Eye (tissue), 1 donor: ENCODE measurements at regions not wholly inside any gene's neighbourhood (a gene's known extent, or its start where the extent isn't known, plus 50 kb on each side); places are given as distances from the start of the nearest gene placed in this dataset.
A peak's percentile ranks its signal among the peaks of the same experiment; 100 is the strongest.
"Not testable (repeated sequence)": the region's sequence is repeated elsewhere in the genome, so short reads cannot be mapped to it uniquely, and the experiment has no call there.

ENCODE experiments used
- DNase-seq: peaks from one replicate; pipeline ENCODE4 v3.0.0-alpha.2; 2015

GRCh38 chr6:140354296-140354695, 979.8 kb upstream of the CITED2 start:
- no peak for DNase-seq

- no peak for DNase-seq
Measured at GRCh38 chr6:140353536-140353935, 979.1 kb upstream of the CITED2 start.

GRCh38 chr6:140346428-140346827, 972.0 kb upstream of the CITED2 start:
- no peak for DNase-seq

- DNase-seq: no peak
Measured at GRCh38 chr6:140345935-140346334, 971.5 kb upstream of the CITED2 start.

GRCh38 chr6:140344142-140344913, 969.9 kb upstream of the CITED2 start:
- DNase-seq: no peak

GRCh38 chr6:140343128-140343527, 968.7 kb upstream of the CITED2 start:
- DNase-seq: no peak

GRCh38 chr6:140341272-140341671, 966.8 kb upstream of the CITED2 start:
- DNase-seq: no peak

GRCh38 chr6:140340795-140341194, 966.3 kb upstream of the CITED2 start:
- DNase-seq: no peak

GRCh38 chr6:140339084-140339483, 964.6 kb upstream of the CITED2 start:
- not testable (repeated sequence) for DNase-seq

GRCh38 chr6:140321891-140322290, 947.4 kb upstream of the CITED2 start:
- no peak for DNase-seq

- DNase-seq: no peak
Measured at GRCh38 chr6:140320081-140321080, 945.9 kb upstream of the CITED2 start.

- peak; percentile 7 for DNase-seq
Measured at GRCh38 chr6:140319209-140319608, 944.8 kb upstream of the CITED2 start.

- DNase-seq: no peak
Measured at GRCh38 chr6:140318408-140318807, 944.0 kb upstream of the CITED2 start.

- DNase-seq: no peak
Measured at GRCh38 chr6:140317950-140318349, 943.5 kb upstream of the CITED2 start.

- no peak for DNase-seq
Measured at GRCh38 chr6:140316966-140317365, 942.5 kb upstream of the CITED2 start.

- DNase-seq: no peak
Measured at GRCh38 chr6:140314682-140315081, 940.2 kb upstream of the CITED2 start.

GRCh38 chr6:140311146-140311545, 936.7 kb upstream of the CITED2 start:
- peak; percentile 23 for DNase-seq

GRCh38 chr6:140303218-140303949, 928.9 kb upstream of the CITED2 start:
- DNase-seq: no peak

GRCh38 chr6:140300331-140300730, 925.9 kb upstream of the CITED2 start:
- no peak for DNase-seq

- DNase-seq: no peak
Measured at GRCh38 chr6:140289186-140289585, 914.7 kb upstream of the CITED2 start.

GRCh38 chr6:140285998-140286690, 911.7 kb upstream of the CITED2 start:
- DNase-seq: no peak

GRCh38 chr6:140285471-140285870, 911.0 kb upstream of the CITED2 start:
- no peak for DNase-seq
